Progenitor cell of endocrine pancreas (in vitro differentiated cells): ENCODE measurements at regions not wholly inside any gene's neighbourhood (a gene's known extent, or its start where the extent isn't known, plus 50 kb on each side); places are given as distances from the start of the nearest gene placed in this dataset.

ENCODE experiments used
- DNase-seq: peaks from one replicate; pipeline ENCODE4 v3.0.0; 2021; ENCODE audit warnings: low spot score; ENCODE audit not compliant: unreplicated experiment
- H3K27ac Mint-ChIP-seq: 2 replicates; pipeline ENCODE4 v1.8.0; 2021; ENCODE audit warnings: mild to moderate bottlenecking, moderate library complexity, mixed read lengths
- H3K27me3 Mint-ChIP-seq: 2 replicates; pipeline ENCODE4 v1.8.0; 2021; ENCODE audit warnings: mixed read lengths
- H3K36me3 Mint-ChIP-seq: 2 replicates; pipeline ENCODE4 v1.8.0; 2022; ENCODE audit warnings: mixed read lengths; ENCODE audit not compliant: insufficient read depth
- H3K4me1 Mint-ChIP-seq: 2 replicates; pipeline ENCODE4 v1.8.0; 2021; ENCODE audit warnings: low read depth, mixed read lengths
- H3K4me3 Mint-ChIP-seq: 2 replicates; pipeline ENCODE4 v1.8.0; 2021; ENCODE audit warnings: low read depth, mild to moderate bottlenecking, moderate library complexity, mixed read lengths
- H3K9me3 Mint-ChIP-seq: 2 replicates; pipeline ENCODE4 v1.8.0; 2021; ENCODE audit warnings: low read depth, mixed read lengths
- TF ChIP-seq, protein P1 (sequence below): fragments of 200-600 bp; sonication (generic); IDR thresholded peaks from one replicate; pipeline ENCODE4 v1.5.0; 2021; ENCODE audit warnings: antibody characterized with exemption, mild to moderate bottlenecking; ENCODE audit not compliant: unreplicated experiment

DNA sequence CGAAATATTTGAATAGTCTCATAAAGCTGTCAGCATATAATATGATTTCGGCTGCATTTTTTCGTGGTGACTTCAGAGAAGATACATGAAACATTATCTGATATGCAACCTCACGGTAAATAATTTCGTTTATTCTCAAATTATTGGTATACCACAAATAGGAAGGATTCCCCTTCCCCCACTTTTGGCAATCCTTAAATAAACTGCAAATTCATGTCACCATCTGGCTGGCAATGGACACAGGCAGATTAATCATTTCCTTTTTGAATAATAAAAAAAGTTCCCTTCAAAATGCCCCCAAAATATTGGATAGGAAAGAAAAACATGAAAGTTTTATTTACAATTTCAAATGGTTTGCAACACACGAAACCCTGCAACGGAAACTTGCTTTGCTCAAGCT is 234.5 kb upstream of the MEOX2 start:
- TF ChIP-seq, protein P1, sequence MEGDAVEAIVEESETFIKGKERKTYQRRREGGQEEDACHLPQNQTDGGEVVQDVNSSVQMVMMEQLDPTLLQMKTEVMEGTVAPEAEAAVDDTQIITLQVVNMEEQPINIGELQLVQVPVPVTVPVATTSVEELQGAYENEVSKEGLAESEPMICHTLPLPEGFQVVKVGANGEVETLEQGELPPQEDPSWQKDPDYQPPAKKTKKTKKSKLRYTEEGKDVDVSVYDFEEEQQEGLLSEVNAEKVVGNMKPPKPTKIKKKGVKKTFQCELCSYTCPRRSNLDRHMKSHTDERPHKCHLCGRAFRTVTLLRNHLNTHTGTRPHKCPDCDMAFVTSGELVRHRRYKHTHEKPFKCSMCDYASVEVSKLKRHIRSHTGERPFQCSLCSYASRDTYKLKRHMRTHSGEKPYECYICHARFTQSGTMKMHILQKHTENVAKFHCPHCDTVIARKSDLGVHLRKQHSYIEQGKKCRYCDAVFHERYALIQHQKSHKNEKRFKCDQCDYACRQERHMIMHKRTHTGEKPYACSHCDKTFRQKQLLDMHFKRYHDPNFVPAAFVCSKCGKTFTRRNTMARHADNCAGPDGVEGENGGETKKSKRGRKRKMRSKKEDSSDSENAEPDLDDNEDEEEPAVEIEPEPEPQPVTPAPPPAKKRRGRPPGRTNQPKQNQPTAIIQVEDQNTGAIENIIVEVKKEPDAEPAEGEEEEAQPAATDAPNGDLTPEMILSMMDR = no peak
- H3K9me3 Mint-ChIP-seq = peaks cover 3% of the 10 kb centered on the region
- no peaks in the 10 kb centered on the region for H3K36me3 Mint-ChIP-seq
- H3K4me1 Mint-ChIP-seq = no peaks in the 10 kb centered on the region
- H3K27ac Mint-ChIP-seq = no peak overlapping the region
- H3K4me3 Mint-ChIP-seq = no peak overlapping the region
- no peak for DNase-seq
- H3K27me3 Mint-ChIP-seq = no peaks in the 10 kb centered on the region

DNA sequence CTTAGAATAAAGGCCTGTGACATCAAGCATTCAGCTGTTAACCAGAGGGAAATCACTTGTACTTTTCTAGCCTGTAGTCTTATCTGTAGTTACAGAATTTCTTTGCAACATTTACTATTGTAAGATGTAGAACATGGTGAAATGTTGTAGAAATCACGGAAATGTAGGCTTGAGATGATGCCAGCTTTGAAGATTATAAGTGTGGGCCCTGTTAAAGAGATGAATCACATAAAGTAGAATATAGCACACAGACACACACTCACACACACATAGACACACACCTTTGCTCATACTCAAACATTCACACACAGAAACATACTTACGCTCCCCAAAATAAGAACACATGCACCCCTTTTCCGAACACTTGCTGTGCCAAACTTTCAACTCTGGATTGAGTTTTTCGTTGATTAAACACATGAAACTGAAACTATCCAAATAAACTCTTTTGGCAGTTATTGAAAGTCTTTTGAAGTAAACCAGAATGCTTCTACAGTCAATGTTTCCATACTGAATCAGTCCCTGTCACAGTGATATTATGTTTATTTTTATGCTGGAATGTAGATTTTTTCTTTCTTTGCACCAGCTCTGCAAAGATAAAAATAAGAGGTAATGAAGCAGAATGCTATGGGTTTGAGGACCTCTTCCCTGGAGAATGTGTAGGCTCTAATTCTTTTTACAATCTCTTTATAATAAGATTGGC is 230.3 kb upstream of the MEOX2 start:
- no peak for DNase-seq
- TF ChIP-seq, protein P1 = no peak
- Mint-ChIP-seq H3K4me1 (no peaks in the 10 kb centered on the region), H3K27me3 (no peaks in the 10 kb centered on the region), H3K4me3 (no peak overlapping the region), H3K27ac (no peak overlapping the region), H3K9me3 (no peaks in the 10 kb centered on the region), H3K36me3 (no peaks in the 10 kb centered on the region)

DNA sequence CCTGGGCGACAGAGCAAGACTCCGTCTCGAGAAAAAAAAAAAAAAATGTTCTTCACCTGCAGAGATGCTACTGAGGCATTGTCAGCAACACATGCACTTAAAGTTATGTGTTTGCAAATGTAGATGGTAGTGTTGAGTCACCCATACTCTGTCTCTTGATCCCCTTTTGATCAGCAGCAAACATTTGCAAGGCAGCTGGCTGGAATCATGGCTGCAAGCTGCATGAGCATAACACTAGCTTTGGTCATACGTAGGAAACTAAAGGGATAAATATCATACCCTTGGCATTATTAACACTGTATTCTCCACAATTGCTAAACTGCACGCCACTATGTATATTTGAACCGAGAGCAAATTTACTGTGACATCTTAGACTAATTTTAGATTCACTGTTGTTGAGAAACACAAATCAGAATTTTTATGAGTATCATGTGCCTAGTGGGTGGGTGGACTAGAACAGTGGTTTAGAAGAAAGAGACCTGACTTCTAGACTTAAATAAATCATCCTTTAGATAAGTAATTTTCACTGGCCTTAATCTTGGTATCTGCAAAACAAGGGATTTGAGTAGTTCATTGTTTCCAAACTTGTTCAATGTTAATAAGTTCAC is 229.3 kb upstream of the MEOX2 start:
- DNase-seq = no peak

DNA sequence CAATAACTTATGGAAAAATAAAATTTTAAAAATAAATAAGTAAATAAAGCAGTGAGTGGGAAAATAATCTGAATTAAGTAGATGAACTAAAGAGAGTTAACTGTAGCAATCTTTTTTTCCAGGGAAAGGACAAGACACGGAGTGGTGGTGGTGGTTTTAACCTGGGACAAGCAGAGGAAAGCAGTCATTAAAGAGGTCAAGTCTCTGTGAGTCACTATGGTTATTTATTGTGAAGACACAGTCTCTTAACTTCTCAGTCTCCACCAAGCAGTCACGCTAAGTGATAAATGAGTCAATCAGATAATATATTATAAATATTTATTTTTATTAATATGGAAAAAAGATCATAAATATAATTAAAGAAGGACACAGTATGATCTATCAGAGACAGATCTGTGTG is 228.1 kb upstream of the MEOX2 start:
- no peak overlapping the region for H3K27ac Mint-ChIP-seq
- DNase-seq = no peak
- H3K36me3 Mint-ChIP-seq = no peaks in the 10 kb centered on the region
- TF ChIP-seq, protein P1 = no peak
- H3K4me3 Mint-ChIP-seq = no peak overlapping the region
- H3K4me1 Mint-ChIP-seq = no peaks in the 10 kb centered on the region
- H3K9me3 Mint-ChIP-seq = no peaks in the 10 kb centered on the region
- no peaks in the 10 kb centered on the region for H3K27me3 Mint-ChIP-seq

More for the DNA sequence above, 229.3 kb upstream of the MEOX2 start:
- no peaks in the 10 kb centered on the region for H3K9me3 Mint-ChIP-seq
- H3K27me3 Mint-ChIP-seq = no peaks in the 10 kb centered on the region
- no peak overlapping the region for H3K4me3 Mint-ChIP-seq
- no peak overlapping the region for H3K27ac Mint-ChIP-seq
- TF ChIP-seq, protein P1 = no peak
- no peaks in the 10 kb centered on the region for H3K4me1 Mint-ChIP-seq
- no peaks in the 10 kb centered on the region for H3K36me3 Mint-ChIP-seq

DNA sequence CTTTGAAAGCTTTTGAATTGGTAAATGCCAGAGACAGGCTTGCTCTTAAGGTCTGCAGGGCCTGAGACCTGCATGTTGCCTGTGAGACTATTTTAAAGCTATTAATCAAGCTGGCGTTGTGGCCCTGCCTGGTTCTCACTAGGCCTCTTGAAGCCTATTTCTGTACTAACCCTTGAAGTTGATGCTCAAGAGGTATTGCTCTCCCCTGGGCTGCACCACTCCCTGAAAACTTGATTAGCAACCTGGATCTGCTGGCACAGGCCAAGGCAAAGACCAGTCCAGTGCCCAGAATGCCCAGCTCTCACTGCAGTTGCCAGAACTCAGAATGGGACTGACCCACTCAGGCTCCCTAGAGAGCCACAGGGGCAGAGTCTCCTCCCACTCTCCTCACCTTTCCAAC is 220.0 kb upstream of the MEOX2 start:
- TF ChIP-seq, protein P1 = no peak
- no peak for DNase-seq
- Mint-ChIP-seq H3K9me3 (no peaks in the 10 kb centered on the region), H3K4me3 (no peak overlapping the region), H3K27me3 (no peaks in the 10 kb centered on the region), H3K36me3 (no peaks in the 10 kb centered on the region), H3K27ac (no peak overlapping the region), H3K4me1 (no peaks in the 10 kb centered on the region)
